Left ventricle myocardium inferior (tissue), 1 donor: ENCODE measurements at regions not wholly inside any gene's neighbourhood (a gene's known extent, or its start where the extent isn't known, plus 50 kb on each side); places are given as distances from the start of the nearest gene placed in this dataset.

ENCODE experiments used
- DNase-seq: peaks from one replicate; pipeline ENCODE4 v3.0.0-alpha.2; 2020
- H3K27ac ChIP-seq: fragments of 200-600 bp; replicated peaks from 2 replicates; pipeline ENCODE4 v1.8.0; 2021
- H3K27me3 ChIP-seq: fragments of 200-600 bp; 2 replicates; pipeline ENCODE4 v1.8.0; 2021; ENCODE audit warnings: low read depth
- H3K36me3 ChIP-seq: fragments of 200-600 bp; 2 replicates; pipeline ENCODE4 v1.8.0; 2021
- H3K4me1 ChIP-seq: fragments of 200-600 bp; 2 replicates; pipeline ENCODE4 v1.8.0; 2021
- H3K4me3 ChIP-seq: fragments of 200-600 bp; 2 replicates; pipeline ENCODE4 v1.8.0; 2021; ENCODE audit warnings: mild to moderate bottlenecking, moderate library complexity
- H3K9me3 ChIP-seq: fragments of 200-600 bp; replicated peaks from 2 replicates; pipeline ENCODE4 v1.8.0; 2021
- CTCF ChIP-seq: fragments of 200-600 bp; IDR thresholded peaks from 2 replicates; pipeline ENCODE4 v1.8.0; 2021; ENCODE audit warnings: antibody characterized with exemption, mild to moderate bottlenecking, borderline replicate concordance
- intact Hi-C: fragments of 100-400 bp; cut with micrococcal nuclease; formaldehyde crosslinking; loops from one replicate; pipeline ENCODE4 v1.11.0; 2022
- donor health status: DM: no; HTN: yes; CAD: no; lungs with severe emphysema.

GRCh38 chr10:121292321-121292720, 305.9 kb downstream of the FGFR2 start:
- Histone ChIP-seq H3K27me3 (peaks cover 8% of the 10 kb centered on the region), H3K4me1 (peaks cover 11% of the 10 kb centered on the region), H3K9me3 (no peaks in the 10 kb centered on the region), H3K36me3 (no peaks in the 10 kb centered on the region), H3K4me3 (no peak overlapping the region), H3K27ac (no peak overlapping the region)
- no peak for DNase-seq
- intact Hi-C loops = no loop called here
- no peak for TF ChIP-seq CTCF

- Histone ChIP-seq H3K4me3 (no peak overlapping the region), H3K27me3 (peaks cover 5% of the 10 kb centered on the region), H3K27ac (no peak overlapping the region), H3K9me3 (no peaks in the 10 kb centered on the region), H3K36me3 (no peaks in the 10 kb centered on the region), H3K4me1 (peaks cover 11% of the 10 kb centered on the region)
- DNase-seq = no peak
- TF ChIP-seq CTCF = no peak
- intact Hi-C loops = no loop called here
These were observed 305.1 kb downstream of the FGFR2 start for GRCh38 chr10:121293110-121293509.

- Histone ChIP-seq H3K27ac (no peak overlapping the region), H3K4me1 (peaks cover 11% of the 10 kb centered on the region), H3K36me3 (no peaks in the 10 kb centered on the region), H3K9me3 (no peaks in the 10 kb centered on the region), H3K4me3 (no peak overlapping the region), H3K27me3 (peaks cover 5% of the 10 kb centered on the region)
- no peak for DNase-seq
- TF ChIP-seq CTCF = no peak
- intact Hi-C loops = no loop called here
These were observed 303.6 kb downstream of the FGFR2 start for GRCh38 chr10:121294630-121295029.

- no peak for DNase-seq
- intact Hi-C loops = no loop called here
- no peaks in the 10 kb centered on the region for H3K36me3 ChIP-seq
- H3K4me1 ChIP-seq = peaks cover 11% of the 10 kb centered on the region
- no peak overlapping the region for H3K27ac ChIP-seq
- TF ChIP-seq CTCF = no peak
- H3K27me3 ChIP-seq = peaks cover 5% of the 10 kb centered on the region
- H3K4me3 ChIP-seq = no peak overlapping the region
- no peaks in the 10 kb centered on the region for H3K9me3 ChIP-seq
These were observed 301.9 kb downstream of the FGFR2 start for GRCh38 chr10:121296378-121296777.

- no peak for DNase-seq
- Histone ChIP-seq H3K27me3 (peaks cover 5% of the 10 kb centered on the region), H3K27ac (no peak overlapping the region), H3K4me3 (no peak overlapping the region), H3K4me1 (peaks cover 11% of the 10 kb centered on the region), H3K9me3 (no peaks in the 10 kb centered on the region), H3K36me3 (no peaks in the 10 kb centered on the region)
- intact Hi-C loops = no loop called here
- TF ChIP-seq CTCF = no peak
These were observed 301.2 kb downstream of the FGFR2 start for GRCh38 chr10:121296881-121297585.
